GM12878 (cell line): ENCODE measurements at regions not wholly inside any gene's neighbourhood (a gene's known extent, or its start where the extent isn't known, plus 50 kb on each side); places are given as distances from the start of the nearest gene placed in this dataset.

Source experiments
- ATAC-seq: fragments of 200-7000 bp; cut with Tn5 transposase; 3 replicates; pipeline ENCODE4 v1.9.1; 2020; ENCODE audit warnings: mild to moderate bottlenecking, moderate library complexity
- BruUV-seq: library from RNA; stranded (reverse); fragments of 400-500 nt; replicated peaks from 2 replicates; lab custom pipeline; 2021; lab: Mats Ljungman, UMichigan
- CTCF ChIA-PET: fragments of 300-600 bp; sonication (Branson Sonifier 250); formaldehyde crosslinking; extraction: SDS; loops from one replicate; lab custom pipeline; 2021; ENCODE audit warnings: inconsistent platforms; lab: Yijun Ruan, JAX
- POLR2A ChIA-PET: fragments of 350-600 bp; formaldehyde crosslinking; extraction: SDS; loops from one replicate; lab custom pipeline; 2021; ENCODE audit warnings: inconsistent platforms; lab: Charles Lee
- RAD21 ChIA-PET: fragments of 300-600 bp; sonication (Branson Sonifier 250); formaldehyde crosslinking; loops from one replicate; lab custom pipeline; 2023; ENCODE audit warnings: antibody characterized with exemption; ENCODE audit not compliant: unreplicated experiment; lab: Charles Lee
- SMC1A ChIA-PET: fragments of 300-600 bp; sonication (Branson Sonifier 250); formaldehyde crosslinking; loops from one replicate; lab custom pipeline; 2023; ENCODE audit not compliant: unreplicated experiment, uncharacterized antibody; lab: Charles Lee
- DNase-seq: peaks from one replicate; pipeline ENCODE4 v3.0.0-alpha.2; 2011; ENCODE audit warnings: low read depth, low spot score
- FAIRE-seq: peaks from 3 replicates; lab custom pipeline; 2011; peaks lifted over from hg19 to GRCh38; lab: Jason Lieb, UNC
- H2AFZ ChIP-seq: 2 replicates; pipeline ENCODE4 v1.6.0; 2011; ENCODE audit warnings: low read depth, low read length, control low read depth; ENCODE audit not compliant: control insufficient read depth
- H3K27ac ChIP-seq: 2 replicates; pipeline ENCODE4 v1.5.1; 2011; ENCODE audit warnings: control low read depth; ENCODE audit not compliant: control insufficient read depth, insufficient read depth
- H3K27me3 ChIP-seq, 2 experiments: replicated peaks in 1 of 2; 2 replicates each; pipeline versions ENCODE4 v1.6.0 to v1.6.1; 2011; ENCODE audit warnings: low read length in 1 of 2; ENCODE audit not compliant: control insufficient read depth in 2 of 2, insufficient read depth in 2 of 2
- H3K36me3 ChIP-seq, 2 experiments: 2 replicates each; pipeline ENCODE4 v1.5.1; 2011; ENCODE audit warnings: low read length in 1 of 2; ENCODE audit not compliant: control insufficient read depth in 2 of 2, insufficient read depth in 2 of 2
- H3K4me1 ChIP-seq: 2 replicates; pipeline ENCODE4 v1.6.1; 2011; ENCODE audit warnings: mild to moderate bottlenecking, low read length, moderate library complexity, mixed read lengths; ENCODE audit not compliant: control insufficient read depth, insufficient read depth
- H3K4me2 ChIP-seq: 2 replicates; pipeline ENCODE4 v1.6.0; 2011; ENCODE audit warnings: control low read depth; ENCODE audit not compliant: control insufficient read depth, insufficient read depth
- H3K4me3 ChIP-seq: fragments of 200-600 bp; sonication (generic); 2 replicates; pipeline ENCODE4 v1.5.1; 2016
- H3K79me2 ChIP-seq: 2 replicates; pipeline ENCODE4 v1.6.0; 2011; ENCODE audit warnings: low read length; ENCODE audit not compliant: control insufficient read depth, insufficient read depth
- H3K9ac ChIP-seq: 2 replicates; pipeline ENCODE4 v1.8.0; 2011; ENCODE audit warnings: low read length, control low read depth, mixed read lengths; ENCODE audit not compliant: control insufficient read depth, insufficient read depth
- H3K9me3 ChIP-seq: replicated peaks from 3 replicates; pipeline ENCODE4 v1.5.1; 2011; ENCODE audit warnings: mild to moderate bottlenecking, low read length; ENCODE audit not compliant: control insufficient read depth, insufficient read depth
- H4K20me1 ChIP-seq: 2 replicates; pipeline ENCODE4 v1.6.0; 2011; ENCODE audit not compliant: control insufficient read depth, insufficient read depth
- CBX5 ChIP-seq: sonication (generic); IDR thresholded peaks from 2 replicates; pipeline ENCODE4 v1.6.1; 2016; ENCODE audit warnings: low read depth, moderate library complexity, mild to moderate bottlenecking, inconsistent platforms
- DPF2 ChIP-seq: fragments of 450-650 bp; IDR thresholded peaks from 2 replicates; pipeline ENCODE4 v1.6.1; 2017; ENCODE audit warnings: mild to moderate bottlenecking
- FOXM1 ChIP-seq: IDR thresholded peaks from 2 replicates; pipeline ENCODE4 v1.6.1; 2012; ENCODE audit warnings: low read depth, mild to moderate bottlenecking, inconsistent platforms, low read length, moderate library complexity
- HDGF ChIP-seq: fragments of 450-650 bp; IDR thresholded peaks from 2 replicates; pipeline ENCODE4 v1.6.1; 2016; ENCODE audit warnings: antibody characterized with exemption
- NFXL1 ChIP-seq: fragments of 450-650 bp; IDR thresholded peaks from 2 replicates; pipeline ENCODE4 v1.6.1; 2017; ENCODE audit warnings: antibody characterized with exemption, mild to moderate bottlenecking, borderline replicate concordance
- SIX5 ChIP-seq: IDR thresholded peaks from 2 replicates; pipeline ENCODE4 v1.6.1; 2011; ENCODE audit warnings: mild to moderate bottlenecking, low read depth, low read length, moderate library complexity; ENCODE audit not compliant: severe bottlenecking
- SPI1 ChIP-seq: IDR thresholded peaks from 2 replicates; pipeline ENCODE4 v1.6.1; 2011; ENCODE audit warnings: low read depth, mild to moderate bottlenecking, low read length, moderate library complexity, borderline replicate concordance; ENCODE audit not compliant: insufficient read depth
- WGBS: methylation state at CpG from one replicate; pipeline ENCODE4 v1.1.6; 2016; ENCODE audit warnings: low lambda C conversion rate; ENCODE audit not compliant: insufficient replicate concordance, insufficient coverage; ENCODE audit errors: missing lambda C conversion rate; 5-methylcytosine and 5-hydroxymethylcytosine counted together
- in situ Hi-C: fragments of 300-500 bp; cut with MboI; formaldehyde crosslinking; loops from 9 replicates; pipeline ENCODE4 v1.14.3; 2018; ENCODE audit warnings: mixed read lengths
- intact Hi-C: fragments of 100-400 bp; cut with micrococcal nuclease; formaldehyde crosslinking; loops from one replicate; pipeline ENCODE4 v1.14.2; 2022; ENCODE audit not compliant: unreplicated experiment

DNA sequence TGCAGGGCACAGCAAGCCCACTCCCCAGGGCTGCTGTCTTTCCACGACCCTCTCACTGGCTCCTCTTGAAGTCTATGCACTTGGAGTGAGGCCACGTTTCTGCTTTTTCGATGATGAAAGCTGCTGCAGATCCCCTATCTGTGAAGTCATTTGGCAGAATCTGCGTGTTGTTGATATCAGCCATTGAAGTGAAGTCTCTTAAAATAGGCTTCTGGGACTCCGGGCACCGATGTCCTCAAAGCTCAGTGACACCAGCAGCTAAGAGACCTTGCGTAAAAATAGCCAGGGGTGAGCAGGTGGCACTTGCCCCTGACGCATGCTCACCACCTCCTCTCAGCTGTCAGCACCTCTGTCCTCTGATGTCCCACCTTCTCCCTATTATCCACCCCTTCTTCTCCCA, 89.4 kb upstream of the FHL2 start (continued):
- TF ChIP-seq NFXL1, result no peak
- TF ChIP-seq DPF2, result no peak

DNA sequence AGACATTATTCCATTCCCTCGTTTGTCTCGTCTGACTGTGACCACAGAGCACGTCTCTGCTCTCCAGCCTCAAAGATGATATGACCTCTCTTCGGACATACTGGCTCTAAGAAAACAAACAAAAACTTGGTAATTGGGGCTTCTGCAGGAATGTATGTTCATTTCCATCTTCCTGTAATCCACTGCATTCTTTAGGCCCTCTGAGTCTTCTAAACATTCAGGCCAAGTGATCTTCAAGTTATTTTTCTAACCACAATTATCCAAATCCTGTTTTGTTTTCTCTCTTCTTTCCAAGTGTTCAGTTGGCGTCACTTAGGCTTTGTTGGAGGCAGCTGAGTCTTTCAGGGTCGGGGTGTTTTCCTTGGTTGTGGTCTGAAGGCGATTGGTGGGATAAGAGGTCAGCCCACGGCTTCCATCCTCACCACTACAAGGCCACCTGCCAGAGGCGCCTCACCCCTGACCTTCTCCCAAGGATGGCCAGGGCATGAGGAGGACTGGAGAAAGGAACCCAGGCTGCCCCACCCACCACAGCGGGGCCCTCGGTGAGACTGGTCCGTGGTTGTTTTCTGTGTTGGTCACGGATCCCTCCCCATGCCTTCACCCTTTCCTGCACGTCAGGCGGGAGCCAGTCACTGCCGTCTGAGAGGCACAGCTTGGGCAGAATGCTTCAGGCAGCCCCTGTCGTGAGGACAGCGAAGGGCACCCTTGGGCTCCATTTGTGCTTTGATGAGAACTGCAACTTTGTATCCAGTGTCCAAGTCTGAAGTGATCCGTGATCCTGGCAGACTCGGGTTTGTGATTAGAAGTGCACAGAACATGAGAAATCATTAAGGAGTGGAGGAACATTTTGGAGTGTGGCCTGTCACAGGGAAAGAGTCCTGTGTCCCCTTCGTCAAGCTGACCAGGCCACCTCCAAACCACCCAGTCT, 88.6 kb upstream of the FHL2 start:
- ChIA-PET POLR2A (no interaction called here), CTCF (no interaction called here), RAD21 (no interaction called here), SMC1A (no interaction called here)
- ATAC-seq (no peak), DNase-seq (no peak), FAIRE-seq (no peak)
- 29% methylated on average over 21 of the region's 21 CpGs for WGBS
- Histone ChIP-seq H3K4me3 (no peak overlapping the region), H3K9ac (no peak overlapping the region), H3K27me3 (no peaks in the 10 kb centered on the region; a peak in 1 of 4 replicates), H3K79me2 (no peaks in the 10 kb centered on the region), H3K9me3 (no peaks in the 10 kb centered on the region), H2AFZ (no peak overlapping the region), H4K20me1 (no peaks in the 10 kb centered on the region), H3K4me1 (no peaks in the 10 kb centered on the region), H3K4me2 (no peak overlapping the region), H3K27ac (no peak overlapping the region), H3K36me3 (no peaks in the 10 kb centered on the region)
- BruUV-seq, result no TSS peak
- intact Hi-C loops (no loop called here), in situ Hi-C loops (no loop called here)
- no peak for TF ChIP-seq HDGF
- TF ChIP-seq NFXL1, result no peak
- TF ChIP-seq CBX5, result no peak
- no peak for TF ChIP-seq SPI1
- no peak for TF ChIP-seq SIX5
- no peak for TF ChIP-seq FOXM1
